Neural cell (in vitro differentiated cells): ENCODE measurements at regions not wholly inside any gene's neighbourhood (a gene's known extent, or its start where the extent isn't known, plus 50 kb on each side); places are given as distances from the start of the nearest gene placed in this dataset.

ENCODE experiments used
- H2AFZ ChIP-seq: fragments of 200-600, 300-800 bp; sonication (generic), shearing (Covaris generic); 2 replicates; pipeline ENCODE4 v1.6.0; 2014; ENCODE audit warnings: low read depth, mild to moderate bottlenecking, antibody characterized with exemption, low read length, moderate library complexity
- H3F3A ChIP-seq: fragments of 200-600 bp; shearing (Covaris generic); 2 replicates; pipeline ENCODE4 v1.6.1; 2016; ENCODE audit warnings: mild to moderate bottlenecking, moderate library complexity, mixed read lengths, antibody characterized with exemption, low read length; ENCODE audit not compliant: insufficient read depth, poor library complexity, severe bottlenecking
- H3K27ac ChIP-seq: fragments of 200-600, 300-800 bp; sonication (generic), shearing (Covaris generic); 2 replicates; pipeline ENCODE4 v1.5.1; 2014; ENCODE audit warnings: mild to moderate bottlenecking, low read length, moderate library complexity
- H3K27me3 ChIP-seq: fragments of 300-800, 200-600 bp; sonication (generic), shearing (Covaris generic); 2 replicates; pipeline ENCODE4 v1.6.0; 2014; ENCODE audit warnings: mild to moderate bottlenecking, low read depth, low read length, moderate library complexity; ENCODE audit not compliant: insufficient read depth
- H3K36me3 ChIP-seq: fragments of 300-800, 200-600 bp; sonication (generic), shearing (Covaris generic); 2 replicates; pipeline ENCODE4 v1.5.1; 2014; ENCODE audit warnings: mild to moderate bottlenecking, antibody characterized with exemption, low read length, moderate library complexity; ENCODE audit not compliant: insufficient read depth
- H3K4me2 ChIP-seq: fragments of 300-800, 200-600 bp; sonication (generic), shearing (Covaris generic); 2 replicates; pipeline ENCODE4 v1.6.0; 2014; ENCODE audit warnings: mild to moderate bottlenecking, low read length
- H3K4me3 ChIP-seq: fragments of 300-800, 200-600 bp; sonication (generic), shearing (Covaris generic); 2 replicates; pipeline ENCODE4 v1.5.1; 2014; ENCODE audit warnings: mild to moderate bottlenecking, low read length, moderate library complexity
- H3K79me2 ChIP-seq: fragments of 200-600 bp; shearing (Covaris generic); replicated peaks from 2 replicates; pipeline ENCODE4 v1.6.0; 2014; ENCODE audit warnings: mild to moderate bottlenecking, low read length, moderate library complexity; ENCODE audit not compliant: insufficient read depth
- H3K9ac ChIP-seq: fragments of 300-800, 200-600 bp; sonication (generic), shearing (Covaris generic); 2 replicates; pipeline ENCODE4 v1.6.1; 2016; ENCODE audit warnings: mild to moderate bottlenecking, low read length, mixed read lengths
- H3K9me2 ChIP-seq: fragments of 200-600 bp; shearing (Covaris generic); 2 replicates; pipeline ENCODE4 v1.6.1; 2016; ENCODE audit warnings: mild to moderate bottlenecking, low read length, mixed read lengths; ENCODE audit not compliant: insufficient read depth
- H3K9me3 ChIP-seq: fragments of 200-600, 300-800 bp; sonication (generic), shearing (Covaris generic); 2 replicates; pipeline ENCODE4 v1.6.1; 2016; ENCODE audit warnings: mild to moderate bottlenecking, mixed run types, low read length, moderate library complexity, mixed read lengths
- H4K20me1 ChIP-seq: fragments of 200-600 bp; shearing (Covaris generic); 2 replicates; pipeline ENCODE4 v1.6.1; 2016; ENCODE audit warnings: mild to moderate bottlenecking, mixed run types; ENCODE audit not compliant: insufficient read depth
- CTCF ChIP-seq: fragments of 450-650 bp; IDR thresholded peaks from 2 replicates; pipeline ENCODE4 v1.5.1; 2014; ENCODE audit warnings: antibody characterized with exemption, mild to moderate bottlenecking, moderate library complexity; ENCODE audit not compliant: poor library complexity, severe bottlenecking
- EP300 ChIP-seq: fragments of 450-650 bp; conservative IDR thresholded peaks from 2 replicates; pipeline ENCODE4 v1.6.1; 2014; ENCODE audit warnings: antibody characterized with exemption, mild to moderate bottlenecking, moderate library complexity; ENCODE audit not compliant: poor library complexity, severe bottlenecking
- EZH2 ChIP-seq: fragments of 200-600, 300-800 bp; shearing (Covaris generic), sonication (generic); IDR thresholded peaks from 2 replicates; pipeline ENCODE4 v1.6.1; 2014; ENCODE audit warnings: antibody characterized with exemption, low read length, borderline replicate concordance, mild to moderate bottlenecking; ENCODE audit not compliant: insufficient read depth, poor library complexity, severe bottlenecking
- MXI1 ChIP-seq: fragments of 450-650 bp; conservative IDR thresholded peaks from 2 replicates; pipeline ENCODE4 v1.6.1; 2014; ENCODE audit warnings: antibody characterized with exemption, mild to moderate bottlenecking; ENCODE audit not compliant: poor library complexity, severe bottlenecking
- POLR2AphosphoS5 ChIP-seq: IDR thresholded peaks from 2 replicates; pipeline ENCODE4 v1.6.1; 2012
- RAD21 ChIP-seq: fragments of 450-650 bp; conservative IDR thresholded peaks from 2 replicates; pipeline ENCODE4 v1.6.1; 2014; ENCODE audit warnings: antibody characterized with exemption, mild to moderate bottlenecking, moderate library complexity
- REST ChIP-seq: IDR thresholded peaks from 2 replicates; pipeline ENCODE4 v1.6.1; 2012; ENCODE audit warnings: borderline replicate concordance
- SMC3 ChIP-seq: fragments of 450-650 bp; conservative IDR thresholded peaks from 2 replicates; pipeline ENCODE4 v1.6.1; 2014; ENCODE audit warnings: antibody characterized with exemption, mild to moderate bottlenecking, moderate library complexity; ENCODE audit not compliant: poor library complexity
- TAF1 ChIP-seq: IDR thresholded peaks from 2 replicates; pipeline ENCODE4 v1.6.1; 2012; ENCODE audit warnings: low read depth

- no peaks in the 10 kb centered on the region for H3K36me3 ChIP-seq
- no peak overlapping the region for H2AFZ ChIP-seq
- H3F3A ChIP-seq, result no peaks in the 10 kb centered on the region
- no peak overlapping the region for H3K4me2 ChIP-seq
- H3K4me3 ChIP-seq, result no peak overlapping the region
- H4K20me1 ChIP-seq, result no peaks in the 10 kb centered on the region
- no peaks in the 10 kb centered on the region for H3K79me2 ChIP-seq
- H3K27ac ChIP-seq, result no peak overlapping the region
- no peaks in the 10 kb centered on the region for H3K27me3 ChIP-seq
- TF ChIP-seq RAD21 (no peak), SMC3 (no peak), TAF1 (no peak), MXI1 (no peak), REST (no peak), POLR2AphosphoS5 (no peak), EZH2 (no peak), CTCF (no peak), EP300 (no peak)
- no peaks in the 10 kb centered on the region for H3K9me3 ChIP-seq
- H3K9ac ChIP-seq, result no peak overlapping the region
- H3K9me2 ChIP-seq, result no peaks in the 10 kb centered on the region
Measured at GRCh38 chr20:24064915-24065314, 76.3 kb upstream of the GGTLC1 start.

- H3K9me2 ChIP-seq, result no peaks in the 10 kb centered on the region
- no peaks in the 10 kb centered on the region for H3K27me3 ChIP-seq
Measured at GRCh38 chr20:24064092-24064491, 75.5 kb upstream of the GGTLC1 start.

More at GRCh38 chr20:24064092-24064491, 75.5 kb upstream of the GGTLC1 start:
- H3K4me3 ChIP-seq, result no peak overlapping the region
- TF ChIP-seq TAF1, result no peak
- TF ChIP-seq RAD21, result no peak
- TF ChIP-seq POLR2AphosphoS5, result no peak
- TF ChIP-seq REST, result no peak
- no peak for TF ChIP-seq MXI1
- no peak for TF ChIP-seq EZH2
- TF ChIP-seq SMC3, result no peak
- TF ChIP-seq CTCF, result no peak
- TF ChIP-seq EP300, result no peak
- H2AFZ ChIP-seq, result no peak overlapping the region
- H3K79me2 ChIP-seq, result no peaks in the 10 kb centered on the region
- no peak overlapping the region for H3K27ac ChIP-seq
- H4K20me1 ChIP-seq, result no peaks in the 10 kb centered on the region
- no peaks in the 10 kb centered on the region for H3K36me3 ChIP-seq
- no peaks in the 10 kb centered on the region for H3F3A ChIP-seq
- no peak overlapping the region for H3K4me2 ChIP-seq
- H3K9me3 ChIP-seq, result no peaks in the 10 kb centered on the region
- no peak overlapping the region for H3K9ac ChIP-seq
